Neural progenitor cell (in vitro differentiated cells): ENCODE measurements at regions not wholly inside any gene's neighbourhood (a gene's known extent, or its start where the extent isn't known, plus 50 kb on each side); places are given as distances from the start of the nearest gene placed in this dataset.
A peak's percentile ranks its signal among the peaks of the same experiment; 100 is the strongest.

Experiments used
- DNase-seq: peaks from one replicate; pipeline ENCODE4 v3.0.0-alpha.2; 2016; ENCODE audit warnings: low spot score
- H2AFZ ChIP-seq: fragments of 200-600 bp; sonication (generic); replicated peaks from 2 replicates; pipeline ENCODE4 v1.6.1; 2016; ENCODE audit warnings: antibody characterized with exemption
- H3F3A ChIP-seq: fragments of 200-600 bp; sonication (generic); 2 replicates; pipeline ENCODE4 v1.6.1; 2016; ENCODE audit warnings: antibody characterized with exemption, low read depth
- H3K27ac ChIP-seq: fragments of 200-600 bp; sonication (generic); 2 replicates; pipeline ENCODE4 v1.5.1; 2016; ENCODE audit warnings: mild to moderate bottlenecking
- H3K27me3 ChIP-seq: fragments of 200-600 bp; sonication (generic); 2 replicates; pipeline ENCODE4 v1.6.1; 2016; ENCODE audit warnings: mild to moderate bottlenecking, moderate library complexity
- H3K36me3 ChIP-seq: fragments of 200-600 bp; sonication (generic); 2 replicates; pipeline ENCODE4 v1.5.1; 2016
- H3K4me1 ChIP-seq: fragments of 200-600 bp; sonication (generic); 2 replicates; pipeline ENCODE4 v1.6.1; 2016; ENCODE audit warnings: mixed run types
- H3K4me2 ChIP-seq: fragments of 200-600 bp; sonication (generic); 2 replicates; pipeline ENCODE4 v1.6.1; 2016
- H3K4me3 ChIP-seq: fragments of 200-600 bp; sonication (generic); 2 replicates; pipeline ENCODE4 v1.5.1; 2016
- H3K79me2 ChIP-seq: fragments of 200-600 bp; sonication (generic); 2 replicates; pipeline ENCODE4 v1.6.1; 2016; ENCODE audit warnings: low read depth
- H3K9ac ChIP-seq: fragments of 200-600 bp; sonication (generic); 2 replicates; pipeline ENCODE4 v1.6.1; 2016
- H3K9me3 ChIP-seq: fragments of 200-600 bp; sonication (generic); 2 replicates; pipeline ENCODE4 v1.5.1; 2016; ENCODE audit warnings: low read depth
- H4K20me1 ChIP-seq: fragments of 200-600 bp; sonication (generic); 2 replicates; pipeline ENCODE4 v1.6.1; 2016; ENCODE audit warnings: low read depth
- H3K27ac Mint-ChIP-seq: 3 replicates; pipeline ENCODE4 v1.8.0; 2021; ENCODE audit warnings: mixed read lengths
- H3K27me3 Mint-ChIP-seq: 2 replicates; pipeline ENCODE4 v1.8.0; 2022; ENCODE audit warnings: low read depth, mild to moderate bottlenecking, inconsistent platforms, moderate library complexity, mixed read lengths; ENCODE audit not compliant: insufficient read depth
- H3K36me3 Mint-ChIP-seq: 3 replicates; pipeline ENCODE4 v1.8.0; 2021; ENCODE audit warnings: mixed read lengths
- H3K4me1 Mint-ChIP-seq: 3 replicates; pipeline ENCODE4 v1.8.0; 2021; ENCODE audit warnings: mixed read lengths
- H3K4me3 Mint-ChIP-seq: 3 replicates; pipeline ENCODE4 v1.8.0; 2021; ENCODE audit warnings: mild to moderate bottlenecking, moderate library complexity, mixed read lengths
- H3K9me3 Mint-ChIP-seq: 3 replicates; pipeline ENCODE4 v1.8.0; 2020; ENCODE audit warnings: mixed read lengths
- EZH2 ChIP-seq: fragments of 200-600 bp; sonication (generic); IDR thresholded peaks from 2 replicates; pipeline ENCODE4 v1.6.1; 2017; ENCODE audit warnings: antibody characterized with exemption, mild to moderate bottlenecking, moderate library complexity
- EZH2phosphoT487 ChIP-seq: fragments of 200-600 bp; sonication (generic); IDR thresholded peaks from 2 replicates; pipeline ENCODE4 v1.6.1; 2017; ENCODE audit warnings: antibody characterized with exemption
- TF ChIP-seq, protein P1 (sequence below): fragments of 200-600 bp; sonication (generic); IDR thresholded peaks from 2 replicates; pipeline ENCODE4 v1.5.1; 2017; ENCODE audit warnings: antibody characterized with exemption, mild to moderate bottlenecking

DNA sequence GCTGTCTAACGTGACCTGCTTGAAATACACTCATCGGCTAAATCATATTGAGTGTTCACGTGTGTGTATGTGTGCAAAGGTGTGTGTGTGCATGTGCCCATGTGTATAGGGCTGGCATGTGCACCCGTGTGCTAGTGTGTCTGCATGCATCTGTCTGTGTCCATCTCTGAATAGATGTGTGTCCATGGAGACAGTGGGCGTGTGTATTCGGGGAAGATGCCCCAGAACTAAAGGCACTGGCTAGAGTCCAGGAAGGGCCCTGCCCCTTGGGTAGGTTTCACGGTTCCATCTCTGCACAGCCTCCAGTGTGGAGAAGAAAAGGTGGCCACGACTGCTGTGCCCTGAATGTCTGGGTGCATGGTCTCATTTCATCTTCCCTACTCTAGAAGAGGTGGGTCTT is 220.3 kb downstream of the MN1 start:
- no peaks in the 10 kb centered on the region for H4K20me1 ChIP-seq
- no peak overlapping the region for H3K4me3 Mint-ChIP-seq
- no peaks in the 10 kb centered on the region for H3K36me3 ChIP-seq
- H3K27me3 Mint-ChIP-seq: peaks cover 22% of the 10 kb centered on the region
- DNase-seq: no peak
- H3K27ac Mint-ChIP-seq: peak overlapping the region; percentile 33
- H3K36me3 Mint-ChIP-seq: no peaks in the 10 kb centered on the region
- peaks cover 11% of the 10 kb centered on the region for H3K4me1 ChIP-seq
- no peaks in the 10 kb centered on the region for H3K79me2 ChIP-seq
- no peak overlapping the region for H2AFZ ChIP-seq
- no peaks in the 10 kb centered on the region for H3K9me3 Mint-ChIP-seq
- peaks cover 56% of the 10 kb centered on the region for H3K4me1 Mint-ChIP-seq
- H3K4me2 ChIP-seq: no peak overlapping the region
- no peak overlapping the region for H3K27ac ChIP-seq
- TF ChIP-seq, protein P1, sequence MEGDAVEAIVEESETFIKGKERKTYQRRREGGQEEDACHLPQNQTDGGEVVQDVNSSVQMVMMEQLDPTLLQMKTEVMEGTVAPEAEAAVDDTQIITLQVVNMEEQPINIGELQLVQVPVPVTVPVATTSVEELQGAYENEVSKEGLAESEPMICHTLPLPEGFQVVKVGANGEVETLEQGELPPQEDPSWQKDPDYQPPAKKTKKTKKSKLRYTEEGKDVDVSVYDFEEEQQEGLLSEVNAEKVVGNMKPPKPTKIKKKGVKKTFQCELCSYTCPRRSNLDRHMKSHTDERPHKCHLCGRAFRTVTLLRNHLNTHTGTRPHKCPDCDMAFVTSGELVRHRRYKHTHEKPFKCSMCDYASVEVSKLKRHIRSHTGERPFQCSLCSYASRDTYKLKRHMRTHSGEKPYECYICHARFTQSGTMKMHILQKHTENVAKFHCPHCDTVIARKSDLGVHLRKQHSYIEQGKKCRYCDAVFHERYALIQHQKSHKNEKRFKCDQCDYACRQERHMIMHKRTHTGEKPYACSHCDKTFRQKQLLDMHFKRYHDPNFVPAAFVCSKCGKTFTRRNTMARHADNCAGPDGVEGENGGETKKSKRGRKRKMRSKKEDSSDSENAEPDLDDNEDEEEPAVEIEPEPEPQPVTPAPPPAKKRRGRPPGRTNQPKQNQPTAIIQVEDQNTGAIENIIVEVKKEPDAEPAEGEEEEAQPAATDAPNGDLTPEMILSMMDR: no peak
- TF ChIP-seq EZH2 (no peak), EZH2phosphoT487 (no peak)
- peaks cover 13% of the 10 kb centered on the region for H3F3A ChIP-seq
- H3K4me3 ChIP-seq: no peak overlapping the region
- H3K27me3 ChIP-seq: peaks cover 24% of the 10 kb centered on the region
- H3K9me3 ChIP-seq: no peaks in the 10 kb centered on the region
- H3K9ac ChIP-seq: no peak overlapping the region

DNA sequence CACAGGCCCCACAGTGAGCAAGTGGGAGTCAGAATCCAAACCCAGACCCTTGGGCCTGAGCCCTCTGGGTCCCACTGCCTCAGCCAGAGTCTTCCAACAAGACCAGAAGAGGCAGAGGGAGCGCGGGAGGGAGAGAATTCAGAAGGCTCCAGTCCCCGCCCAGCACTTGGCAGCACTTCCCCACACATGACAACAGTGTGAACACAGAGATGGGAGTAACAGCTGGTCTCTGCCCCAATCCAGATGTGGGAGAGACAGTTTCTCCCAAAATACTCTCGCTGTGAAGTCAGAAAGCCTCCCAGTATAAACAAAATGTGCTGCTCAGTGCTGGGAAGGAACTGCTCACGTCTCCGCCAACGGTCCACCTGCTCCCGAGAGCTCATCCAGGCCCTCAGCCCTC is 219.9 kb downstream of the MN1 start:
- H3K4me2 ChIP-seq: no peak overlapping the region
- no peaks in the 10 kb centered on the region for H3K36me3 Mint-ChIP-seq
- no peak overlapping the region for H2AFZ ChIP-seq
- DNase-seq: no peak
- H4K20me1 ChIP-seq: no peaks in the 10 kb centered on the region
- H3K27me3 ChIP-seq: peaks cover 28% of the 10 kb centered on the region
- H3K4me1 Mint-ChIP-seq: peaks cover 51% of the 10 kb centered on the region
- peaks cover 11% of the 10 kb centered on the region for H3K4me1 ChIP-seq
- peaks cover 15% of the 10 kb centered on the region for H3F3A ChIP-seq
- H3K4me3 ChIP-seq: no peak overlapping the region
- no peaks in the 10 kb centered on the region for H3K36me3 ChIP-seq
- no peak overlapping the region for H3K4me3 Mint-ChIP-seq
- peaks cover 24% of the 10 kb centered on the region for H3K27me3 Mint-ChIP-seq
- no peaks in the 10 kb centered on the region for H3K9me3 Mint-ChIP-seq
- no peaks in the 10 kb centered on the region for H3K79me2 ChIP-seq
- no peak overlapping the region for H3K27ac ChIP-seq
- no peaks in the 10 kb centered on the region for H3K9me3 ChIP-seq
- peak overlapping the region; percentile 58 for H3K27ac Mint-ChIP-seq
- H3K9ac ChIP-seq: no peak overlapping the region
- TF ChIP-seq, protein P1: no peak
- TF ChIP-seq EZH2phosphoT487 (no peak), EZH2 (no peak)

DNA sequence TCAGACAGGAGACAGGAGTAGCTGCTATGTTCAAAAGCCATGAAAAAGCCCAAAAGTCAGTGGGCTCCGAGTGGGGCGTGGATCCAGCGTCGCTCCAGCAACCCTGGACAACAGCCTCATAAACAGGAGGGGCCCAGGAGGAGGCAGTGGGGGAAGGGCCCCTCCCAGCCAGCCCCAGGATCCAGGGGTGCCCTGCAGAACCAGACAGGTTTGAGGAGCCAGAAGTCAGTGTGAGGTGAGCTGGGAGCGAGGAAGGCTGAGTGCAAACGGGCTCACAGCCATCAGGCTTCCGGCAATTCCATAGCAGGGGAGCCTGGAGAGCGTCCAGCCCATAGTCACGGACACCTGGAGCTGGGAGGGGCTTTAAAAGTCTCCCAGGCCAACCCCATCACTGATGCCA is 217.7 kb downstream of the MN1 start:
- Histone ChIP-seq H3F3A (peaks cover 5% of the 10 kb centered on the region), H3K36me3 (no peaks in the 10 kb centered on the region), H3K9ac (no peak overlapping the region), H2AFZ (no peak overlapping the region), H3K79me2 (no peaks in the 10 kb centered on the region), H4K20me1 (no peaks in the 10 kb centered on the region), H3K4me3 (no peak overlapping the region), H3K27ac (no peak overlapping the region), H3K4me2 (no peak overlapping the region), H3K27me3 (peaks cover 36% of the 10 kb centered on the region), H3K4me1 (peaks cover 11% of the 10 kb centered on the region), H3K9me3 (no peaks in the 10 kb centered on the region)
- peaks cover 27% of the 10 kb centered on the region for H3K27me3 Mint-ChIP-seq
- no peaks in the 10 kb centered on the region for H3K36me3 Mint-ChIP-seq
- H3K9me3 Mint-ChIP-seq: no peaks in the 10 kb centered on the region
- H3K4me3 Mint-ChIP-seq: no peak overlapping the region
- H3K27ac Mint-ChIP-seq: no peak overlapping the region
- peaks cover 35% of the 10 kb centered on the region for H3K4me1 Mint-ChIP-seq
- no peak for DNase-seq
- TF ChIP-seq, protein P1: no peak
- no peak for TF ChIP-seq EZH2phosphoT487
- no peak for TF ChIP-seq EZH2
